H1 (cell line): ENCODE measurements at regions not wholly inside any gene's neighbourhood (a gene's known extent, or its start where the extent isn't known, plus 50 kb on each side); places are given as distances from the start of the nearest gene placed in this dataset.

Experiments used
- CTCF ChIA-PET: fragments of 300-600 bp; sonication (Branson Sonifier 250); formaldehyde crosslinking; loops from one replicate; lab custom pipeline; 2021; ENCODE audit not compliant: partially characterized antibody; lab: Charles Lee
- POLR2A ChIA-PET: fragments of 300-600 bp; sonication (Branson Sonifier 250); formaldehyde crosslinking; loops from one replicate; lab custom pipeline; 2021; ENCODE audit warnings: inconsistent platforms; ENCODE audit not compliant: partially characterized antibody; lab: Charles Lee
- DNase-seq, 2 experiments: peaks; one replicate each; pipeline versions ENCODE4 v3.0.0 to v3.0.0-alpha.2; 2010 to 2022; ENCODE audit warnings: low spot score in 2 of 2, low read depth in 1 of 2, mixed read lengths in 1 of 2
- FAIRE-seq: peaks from 2 replicates; lab custom pipeline; 2011; peaks lifted over from hg19 to GRCh38; lab: Jason Lieb, UNC
- H2AFZ ChIP-seq: 2 replicates; pipeline ENCODE4 v1.8.1; 2012; ENCODE audit warnings: low read length, inconsistent platforms
- H2AK5ac ChIP-seq: 2 replicates; pipeline ENCODE4 v1.6.1; 2013; ENCODE audit warnings: low read depth, low read length
- H2BK120ac ChIP-seq: replicated peaks from 2 replicates; pipeline ENCODE3; 2013; ENCODE audit warnings: low read depth, low read length, inconsistent platforms
- H2BK12ac ChIP-seq: 2 replicates; pipeline ENCODE4 v1.6.1; 2013; ENCODE audit warnings: low read depth, low read length
- H2BK15ac ChIP-seq: 2 replicates; pipeline ENCODE4 v1.6.1; 2013; ENCODE audit warnings: low read length
- H2BK20ac ChIP-seq: 2 replicates; pipeline ENCODE4 v1.6.1; 2013; ENCODE audit warnings: low read length
- H2BK5ac ChIP-seq: 2 replicates; pipeline ENCODE4 v1.6.1; 2013; ENCODE audit warnings: low read depth, low read length
- H3K14ac ChIP-seq: 2 replicates; pipeline ENCODE4 v1.6.1; 2013; ENCODE audit warnings: inconsistent platforms; ENCODE audit not compliant: insufficient read length
- H3K18ac ChIP-seq: 2 replicates; pipeline ENCODE4 v1.6.1; 2013; ENCODE audit warnings: low read length; ENCODE audit errors: extremely low read depth
- H3K23ac ChIP-seq: 2 replicates; pipeline ENCODE4 v1.6.1; 2013; ENCODE audit warnings: inconsistent platforms; ENCODE audit not compliant: insufficient read length
- H3K23me2 ChIP-seq: 2 replicates; pipeline ENCODE4 v1.6.1; 2013; ENCODE audit warnings: low read depth, low read length
- H3K27ac ChIP-seq: 2 replicates; pipeline ENCODE4 v1.6.1; 2011; ENCODE audit warnings: low read depth, low read length, inconsistent platforms
- H3K27me3 ChIP-seq, 4 experiments: replicated peaks in 1 of 4; 1 replicate in 1 of 4; 2 replicates in 3 of 4; pipeline versions ENCODE4 v1.6.1 to v1.8.1; 2011 to 2013; ENCODE audit warnings: low read length in 3 of 4, mild to moderate bottlenecking in 3 of 4, inconsistent platforms in 2 of 4, mixed read lengths in 2 of 4, moderate library complexity in 1 of 4; ENCODE audit not compliant: control insufficient read depth in 3 of 4, insufficient read depth in 3 of 4; ENCODE audit errors: extremely low read depth in 1 of 4
- H3K36me3 ChIP-seq, 4 experiments: 2 replicates each; pipeline versions ENCODE4 v1.6.1 to v1.8.1; 2011 to 2013; ENCODE audit warnings: mild to moderate bottlenecking in 4 of 4, low read length in 3 of 4, moderate library complexity in 2 of 4, control low read depth in 1 of 4, inconsistent platforms in 1 of 4; ENCODE audit not compliant: insufficient read depth in 4 of 4, control insufficient read depth in 2 of 4
- H3K4ac ChIP-seq: replicated peaks from 2 replicates; pipeline ENCODE3; 2013; ENCODE audit warnings: low read length, low read depth, mixed read lengths, inconsistent platforms; ENCODE audit not compliant: insufficient read length
- H3K4me1 ChIP-seq, 4 experiments: replicated peaks in 1 of 4; 1 replicate in 1 of 4; 2 replicates in 3 of 4; pipeline versions ENCODE4 v1.6.1 to v1.8.1; 2011 to 2013; ENCODE audit warnings: low read length in 3 of 4, inconsistent platforms in 2 of 4, mixed read lengths in 1 of 4; ENCODE audit not compliant: insufficient read depth in 4 of 4, control insufficient read depth in 3 of 4
- H3K4me2 ChIP-seq, 2 experiments: 2 replicates each; pipeline versions ENCODE4 v1.6.1 to v1.8.1; 2011 to 2013; ENCODE audit warnings: low read depth in 2 of 2, low read length in 2 of 2, control low read depth in 1 of 2, inconsistent platforms in 1 of 2, mild to moderate bottlenecking in 1 of 2; ENCODE audit not compliant: insufficient read depth in 1 of 2
- H3K4me3 ChIP-seq, 4 experiments: fragments of 200-600, 300-600 bp in 1 of 4; sonication (generic), shearing (Covaris generic), sonication (Bioruptor Twin) in 1 of 4; 2 replicates each; pipeline versions ENCODE4 v1.5.1 to v1.8.1; 2011 to 2016; ENCODE audit warnings: low read length in 4 of 4, low read depth in 3 of 4, control low read depth in 2 of 4, inconsistent platforms in 2 of 4, mild to moderate bottlenecking in 2 of 4, mixed read lengths in 1 of 4, moderate library complexity in 1 of 4; ENCODE audit not compliant: insufficient read depth in 2 of 4; ENCODE audit errors: extremely low read depth in 1 of 4
- H3K56ac ChIP-seq: replicated peaks from 2 replicates; pipeline ENCODE3; 2013; ENCODE audit warnings: low read depth, mild to moderate bottlenecking, mixed read lengths, low read length, inconsistent platforms; ENCODE audit not compliant: insufficient read length
- H3K79me1 ChIP-seq: 2 replicates; pipeline ENCODE4 v1.6.1; 2013; ENCODE audit warnings: low read depth, low read length, control low read depth
- H3K79me2 ChIP-seq, 2 experiments: 2 replicates each; pipeline versions ENCODE4 v1.6.1 to v1.8.1; 2012 to 2013; ENCODE audit warnings: low read length in 2 of 2, mild to moderate bottlenecking in 2 of 2, inconsistent platforms in 1 of 2; ENCODE audit not compliant: insufficient read depth in 2 of 2, control insufficient read depth in 1 of 2
- H3K9ac ChIP-seq, 4 experiments: replicated peaks in 1 of 4; 1 replicate in 1 of 4; 2 replicates in 3 of 4; pipeline versions ENCODE4 v1.6.1 to v1.8.1; 2011 to 2013; ENCODE audit warnings: low read depth in 3 of 4, low read length in 3 of 4, control low read depth in 2 of 4, mild to moderate bottlenecking in 2 of 4, moderate library complexity in 2 of 4, inconsistent platforms in 1 of 4; ENCODE audit errors: extremely low read depth in 1 of 4
- H3K9me3 ChIP-seq, 2 experiments: 2 replicates each; pipeline versions ENCODE4 v1.6.1 to v1.8.1; 2012 to 2013; ENCODE audit warnings: mild to moderate bottlenecking in 2 of 2, moderate library complexity in 2 of 2, control low read depth in 1 of 2, inconsistent platforms in 1 of 2, low read depth in 1 of 2, low read length in 1 of 2, mixed read lengths in 1 of 2; ENCODE audit not compliant: insufficient read depth in 2 of 2
- H4K20me1 ChIP-seq, 2 experiments: replicated peaks in 1 of 2; 2 replicates each; pipeline versions ENCODE3 to v1.8.1; 2011 to 2013; ENCODE audit warnings: inconsistent platforms in 2 of 2, low read length in 2 of 2, mild to moderate bottlenecking in 1 of 2; ENCODE audit not compliant: insufficient read depth in 2 of 2, control insufficient read depth in 1 of 2
- H4K5ac ChIP-seq: 2 replicates; pipeline ENCODE4 v1.6.1; 2013; ENCODE audit warnings: low read length, low read depth, mixed read lengths, inconsistent platforms; ENCODE audit not compliant: insufficient read length
- H4K8ac ChIP-seq: 2 replicates; pipeline ENCODE4 v1.8.0; 2013; ENCODE audit warnings: mild to moderate bottlenecking, moderate library complexity, low read length, inconsistent platforms; ENCODE audit not compliant: insufficient read depth; ENCODE audit errors: extremely low read depth
- H4K91ac ChIP-seq: replicated peaks from 2 replicates; pipeline ENCODE3; 2013; ENCODE audit warnings: low read length, mixed read lengths, inconsistent platforms; ENCODE audit not compliant: insufficient read length
- BACH1 ChIP-seq: IDR thresholded peaks from 2 replicates; pipeline ENCODE4 v1.6.1; 2012; ENCODE audit warnings: low read length, improper control_type of control experiment
- BRCA1 ChIP-seq: IDR thresholded peaks from 2 replicates; pipeline ENCODE4 v1.6.1; 2012; ENCODE audit warnings: low read depth, low read length, improper control_type of control experiment
- CBX8 ChIP-seq: fragments of 300-800, 300-1000 bp; sonication (generic); IDR thresholded peaks from 2 replicates; pipeline ENCODE4 v1.7.1; 2016; ENCODE audit warnings: low read depth, low read length, borderline replicate concordance
- CHD2 ChIP-seq: IDR thresholded peaks from 2 replicates; pipeline ENCODE4 v1.6.1; 2012; ENCODE audit warnings: low read length, improper control_type of control experiment
- CTBP2 ChIP-seq: IDR thresholded peaks from 2 replicates; pipeline ENCODE4 v1.7.0; 2011; ENCODE audit warnings: borderline replicate concordance, mild to moderate bottlenecking, moderate library complexity, mixed read lengths, low read length; ENCODE audit not compliant: insufficient read depth, insufficient read length
- FOSL1 ChIP-seq: IDR thresholded peaks from 2 replicates; pipeline ENCODE4 v1.6.1; 2011; ENCODE audit warnings: mild to moderate bottlenecking, low read depth, low read length, moderate library complexity; ENCODE audit not compliant: insufficient read depth
- HDAC6 ChIP-seq: IDR thresholded peaks from one replicate; pipeline ENCODE4 v1.7.1; 2012; ENCODE audit warnings: low read depth, mild to moderate bottlenecking, inconsistent platforms, low read length, moderate library complexity
- POLR2A ChIP-seq, 2 experiments: IDR thresholded peaks; 1 replicate in 1 of 2; 2 replicates in 1 of 2; pipeline ENCODE4 v1.6.1; 2011; ENCODE audit warnings: low read depth in 2 of 2, low read length in 2 of 2, mild to moderate bottlenecking in 2 of 2; ENCODE audit errors: control extremely low read depth in 1 of 2
- RFX5 ChIP-seq: IDR thresholded peaks from 2 replicates; pipeline ENCODE4 v1.6.1; 2011; ENCODE audit warnings: low read depth, low read length, improper control_type of control experiment, borderline replicate concordance
- SIRT6 ChIP-seq: IDR thresholded peaks from one replicate; pipeline ENCODE4 v1.7.1; 2012; ENCODE audit warnings: low read length, inconsistent platforms
- SIX5 ChIP-seq: IDR thresholded peaks from 2 replicates; pipeline ENCODE4 v1.6.1; 2011; ENCODE audit warnings: mild to moderate bottlenecking, low read depth, low read length
- SP1 ChIP-seq: IDR thresholded peaks from 2 replicates; pipeline ENCODE4 v1.6.1; 2011; ENCODE audit warnings: low read depth, low read length
- SP2 ChIP-seq: IDR thresholded peaks from 2 replicates; pipeline ENCODE4 v1.6.1; 2012; ENCODE audit warnings: mild to moderate bottlenecking, low read length, inconsistent platforms
- TAF1 ChIP-seq: IDR thresholded peaks from 2 replicates; pipeline ENCODE4 v1.6.1; 2011; ENCODE audit warnings: mild to moderate bottlenecking, low read depth, low read length
- TCF12 ChIP-seq: IDR thresholded peaks from 2 replicates; pipeline ENCODE4 v1.6.1; 2011; ENCODE audit warnings: low read depth, mild to moderate bottlenecking, low read length
- TF ChIP-seq, protein P1 (sequence below), 3 experiments: IDR thresholded peaks; 1 replicate in 2 of 3; 2 replicates in 1 of 3; pipeline versions ENCODE4 v1.5.1 to v1.6.1; 2011; ENCODE audit warnings: low read length in 3 of 3, mild to moderate bottlenecking in 3 of 3, inconsistent platforms in 2 of 3, low read depth in 1 of 3, moderate library complexity in 1 of 3; ENCODE audit not compliant: insufficient read depth in 1 of 3; ENCODE audit errors: control extremely low read depth in 1 of 3

DNA sequence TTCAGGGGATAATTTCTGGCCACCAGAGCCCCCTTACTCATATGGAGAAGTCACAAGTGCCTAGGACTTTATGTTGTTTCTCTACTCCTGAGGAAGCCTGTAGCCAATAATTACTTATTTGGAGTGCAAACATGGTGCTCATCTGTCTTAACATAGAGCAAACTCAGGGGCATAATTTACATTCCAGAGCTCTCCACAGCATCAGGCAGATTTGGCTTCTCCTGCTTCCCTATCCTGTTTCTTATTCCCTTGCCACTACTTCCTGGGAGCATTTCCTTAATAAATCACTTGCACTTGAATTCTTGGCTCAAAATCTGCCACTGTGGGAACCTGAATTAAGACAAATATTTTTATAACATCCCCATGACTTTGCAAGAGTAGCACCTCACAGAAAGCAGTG is 960.9 kb downstream of the SOCS6 start:
- no peak overlapping the region for H3K4ac ChIP-seq
- H4K8ac ChIP-seq, result no peak overlapping the region
- no peaks in the 10 kb centered on the region for H3K4me1 ChIP-seq
- H3K23me2 ChIP-seq, result no peaks in the 10 kb centered on the region
- H3K36me3 ChIP-seq, result no peaks in the 10 kb centered on the region
- no peak overlapping the region for H3K4me3 ChIP-seq
- no peak overlapping the region for H2BK12ac ChIP-seq
- H3K56ac ChIP-seq, result no peak overlapping the region
- no peak overlapping the region for H3K14ac ChIP-seq
- no peak for DNase-seq
- H2AK5ac ChIP-seq, result no peak overlapping the region
- no peak overlapping the region for H3K23ac ChIP-seq
- H3K4me2 ChIP-seq, result no peak overlapping the region
- no peak overlapping the region for H2BK15ac ChIP-seq
- H3K27ac ChIP-seq, result no peak overlapping the region
- no peaks in the 10 kb centered on the region for H3K79me2 ChIP-seq
- H3K9ac ChIP-seq, result no peak overlapping the region
- peaks cover 63 to 66% of the 10 kb centered on the region in 2 experiments for H3K9me3 ChIP-seq
- no peaks in the 10 kb centered on the region for H3K27me3 ChIP-seq
- FAIRE-seq, result no peak
- H3K18ac ChIP-seq, result no peak overlapping the region
- H2BK120ac ChIP-seq, result no peak overlapping the region
- no peaks in the 10 kb centered on the region for H4K20me1 ChIP-seq
- no peaks in the 10 kb centered on the region for H3K79me1 ChIP-seq
- no peak overlapping the region for H4K5ac ChIP-seq
- CTCF ChIA-PET, result no interaction called here
- no peak overlapping the region for H2AFZ ChIP-seq
- no peak overlapping the region for H4K91ac ChIP-seq
- POLR2A ChIA-PET, result no interaction called here
- no peak overlapping the region for H2BK5ac ChIP-seq
- H2BK20ac ChIP-seq, result no peak overlapping the region
- TF ChIP-seq SP1, result no peak
- TF ChIP-seq HDAC6, result no peak
- no peak for TF ChIP-seq CHD2
- no peak for TF ChIP-seq RFX5
- no peak for TF ChIP-seq CTBP2
- TF ChIP-seq TAF1, result no peak
- no peak for TF ChIP-seq SP2
- TF ChIP-seq POLR2A (IDR thresholded peaks at IDR 0.05; ENCODE audit: control extremely low read depth in 1 of 2, low read depth in 2 of 2, low read length in 2 of 2), result no peak
- no peak for TF ChIP-seq CBX8
- TF ChIP-seq BACH1, result no peak
- no peak for TF ChIP-seq SIX5
- no peak for TF ChIP-seq SIRT6
- TF ChIP-seq TCF12, result no peak
- TF ChIP-seq, protein P1, sequence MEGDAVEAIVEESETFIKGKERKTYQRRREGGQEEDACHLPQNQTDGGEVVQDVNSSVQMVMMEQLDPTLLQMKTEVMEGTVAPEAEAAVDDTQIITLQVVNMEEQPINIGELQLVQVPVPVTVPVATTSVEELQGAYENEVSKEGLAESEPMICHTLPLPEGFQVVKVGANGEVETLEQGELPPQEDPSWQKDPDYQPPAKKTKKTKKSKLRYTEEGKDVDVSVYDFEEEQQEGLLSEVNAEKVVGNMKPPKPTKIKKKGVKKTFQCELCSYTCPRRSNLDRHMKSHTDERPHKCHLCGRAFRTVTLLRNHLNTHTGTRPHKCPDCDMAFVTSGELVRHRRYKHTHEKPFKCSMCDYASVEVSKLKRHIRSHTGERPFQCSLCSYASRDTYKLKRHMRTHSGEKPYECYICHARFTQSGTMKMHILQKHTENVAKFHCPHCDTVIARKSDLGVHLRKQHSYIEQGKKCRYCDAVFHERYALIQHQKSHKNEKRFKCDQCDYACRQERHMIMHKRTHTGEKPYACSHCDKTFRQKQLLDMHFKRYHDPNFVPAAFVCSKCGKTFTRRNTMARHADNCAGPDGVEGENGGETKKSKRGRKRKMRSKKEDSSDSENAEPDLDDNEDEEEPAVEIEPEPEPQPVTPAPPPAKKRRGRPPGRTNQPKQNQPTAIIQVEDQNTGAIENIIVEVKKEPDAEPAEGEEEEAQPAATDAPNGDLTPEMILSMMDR (IDR thresholded peaks at IDR 0.05; ENCODE audit: control extremely low read depth in 1 of 3, insufficient read depth in 1 of 3, low read depth in 1 of 3, low read length in 3 of 3), result no peak
- TF ChIP-seq BRCA1, result no peak
- no peak for TF ChIP-seq FOSL1
